Fibroblast of mammary gland (primary cell): ENCODE measurements at regions not wholly inside any gene's neighbourhood (a gene's known extent, or its start where the extent isn't known, plus 50 kb on each side); places are given as distances from the start of the nearest gene placed in this dataset.

Experiments used
- DNase-seq: peaks from one replicate; pipeline ENCODE4 v3.0.0-alpha.2; 2010; ENCODE audit warnings: low read depth
- H3K4me3 ChIP-seq: 2 replicates; pipeline ENCODE4 v1.5.1; 2011; ENCODE audit warnings: low read depth, mild to moderate bottlenecking, low read length, moderate library complexity; ENCODE audit not compliant: control insufficient read depth
- CTCF ChIP-seq: conservative IDR thresholded peaks from 2 replicates; pipeline ENCODE4 v1.5.1; 2011; ENCODE audit warnings: low read depth, low read length, inconsistent platforms; ENCODE audit not compliant: control insufficient read depth, insufficient read depth

DNA sequence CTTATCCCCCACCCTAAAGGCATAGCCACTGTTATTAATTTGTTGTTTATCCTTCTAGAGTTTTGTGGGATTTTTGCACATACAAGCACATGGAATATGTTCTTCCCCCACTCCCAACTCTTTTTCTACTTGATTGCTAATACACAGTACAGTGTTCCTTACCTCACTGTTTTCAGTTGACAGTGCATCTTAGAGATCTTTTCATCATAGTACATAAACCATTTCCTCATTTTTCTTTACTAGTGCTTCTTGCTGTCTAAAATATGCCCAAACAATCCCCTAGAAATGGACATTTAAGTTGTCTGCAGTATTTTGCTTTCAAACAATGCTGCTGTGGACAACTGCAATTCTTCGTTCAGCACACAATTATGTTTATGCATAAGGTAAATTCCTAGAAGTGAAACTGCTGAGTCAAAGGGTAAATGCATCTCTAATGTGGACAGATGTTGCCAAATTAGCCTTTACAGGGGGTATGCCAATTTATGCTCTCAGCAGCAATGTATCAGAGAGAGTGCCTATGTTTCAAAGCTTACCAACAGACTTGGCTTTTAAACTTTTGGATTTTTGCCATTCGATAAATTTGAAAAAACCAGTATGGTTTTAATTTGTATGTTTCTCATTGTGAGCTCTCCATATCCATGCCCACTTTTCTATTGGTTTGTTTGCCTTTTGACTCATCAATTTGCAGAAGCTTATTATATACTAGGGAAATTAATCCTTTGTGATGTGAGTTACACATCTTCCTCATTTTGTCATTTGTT lies 132.6 kb downstream of the MRPS6 start:
- TF ChIP-seq CTCF = no peak
- no peak overlapping the region for H3K4me3 ChIP-seq
- DNase-seq = peak; percentile 54

DNA sequence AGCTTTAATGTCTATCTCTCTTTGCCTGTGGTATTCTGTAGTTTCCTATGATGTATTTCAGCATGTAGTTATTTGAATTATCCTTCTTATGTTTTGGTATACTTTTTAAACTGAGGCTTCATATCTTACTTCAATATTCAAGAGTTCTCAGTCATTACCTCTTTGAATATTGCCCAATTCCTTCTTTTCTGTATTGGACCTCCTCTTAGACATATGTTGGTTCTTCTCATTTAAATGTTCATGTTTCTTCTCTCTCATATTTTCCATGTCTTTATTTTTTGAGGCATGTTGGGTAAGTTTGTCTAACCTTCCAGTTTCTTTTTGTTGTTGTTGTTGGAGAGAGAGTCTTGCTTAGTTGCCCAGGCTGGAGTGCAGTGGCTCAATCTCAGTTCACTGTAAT lies 140.6 kb downstream of the MRPS6 start:
- no peak for TF ChIP-seq CTCF
- no peak for DNase-seq
- no peak overlapping the region for H3K4me3 ChIP-seq

GRCh38 chr21:34215501-34215900 lies 142.1 kb downstream of the MRPS6 start:
- DNase-seq = no peak
- no peak overlapping the region for H3K4me3 ChIP-seq
- TF ChIP-seq CTCF = no peak

- no peak overlapping the region for H3K4me3 ChIP-seq
- no peak for DNase-seq
- TF ChIP-seq CTCF = no peak
Observed at GRCh38 chr21:34215911-34216717, 142.7 kb downstream of the MRPS6 start.

GRCh38 chr21:34216718-34217032 lies 143.3 kb downstream of the MRPS6 start:
- no peak for DNase-seq
- no peak overlapping the region for H3K4me3 ChIP-seq
- TF ChIP-seq CTCF = no peak

DNA sequence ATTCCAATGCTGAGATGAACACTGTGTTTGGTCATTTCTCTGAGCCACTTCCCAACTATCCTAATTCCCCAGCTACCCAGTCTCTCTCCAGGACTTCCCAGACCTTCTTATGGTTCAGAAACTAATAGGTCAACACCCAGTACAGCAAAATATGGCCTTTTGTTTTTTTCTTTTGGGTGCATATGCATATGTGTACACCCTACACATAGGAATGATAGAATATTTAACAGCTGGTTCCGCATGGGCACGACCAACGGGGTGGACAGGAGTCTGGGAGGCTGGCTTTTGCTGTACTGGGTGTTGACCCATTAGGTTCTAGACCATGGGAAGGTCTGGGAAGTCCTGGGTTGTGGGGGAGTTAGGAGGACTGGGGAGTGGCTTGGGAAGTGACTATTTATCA lies 143.9 kb downstream of the MRPS6 start:
- TF ChIP-seq CTCF = no peak
- H3K4me3 ChIP-seq = no peak overlapping the region
- no peak for DNase-seq
